ENCODE measurements at regions not wholly inside any gene's neighbourhood (a gene's known extent, or its start where the extent isn't known, plus 50 kb on each side); places are given as distances from the start of the nearest gene placed in this dataset.

GRCh38 chr14:98189511-98189910, 1082.5 kb downstream of the BCL11B start:
- no peak overlapping the region for H3K4me2 ChIP-seq (ENCODE audit: insufficient read depth, low read length)
- dilution Hi-C loops (cut with MboI; ENCODE audit: extremely low pct_ligation_motif_present, low sequenced_read_pairs) (no loop called here), intact Hi-C loops (cut with micrococcal nuclease) (no loop called here)
- H4K20me1 ChIP-seq (replicated peaks; ENCODE audit: control insufficient read depth, extremely low read depth, insufficient read depth, low read length) = no peaks in the 10 kb centered on the region
- BruUV-seq (replicated peaks) = no TSS peak
- no peak overlapping the region for H3K4me3 ChIP-seq (replicated peaks in 1 of 3; ENCODE audit: insufficient read depth in 1 of 3, low read depth in 1 of 3, low read length in 3 of 3)
- H3K9ac ChIP-seq (replicated peaks; ENCODE audit: extremely low read depth, insufficient read depth, low read length) = no peak overlapping the region
- H3K27ac ChIP-seq (ENCODE audit: insufficient read depth, low read depth, low read length) = no peak overlapping the region
- H3K36me3 ChIP-seq (ENCODE audit: control insufficient read depth in 2 of 2, extremely low read depth in 1 of 2, insufficient read depth in 2 of 2, low read length in 2 of 2) = no peaks in the 10 kb centered on the region
- H2AFZ ChIP-seq (ENCODE audit: low read depth, low read length) = no peak overlapping the region
- TF ChIP-seq MAX (IDR thresholded peaks at IDR 0.05; ENCODE audit: insufficient read depth, insufficient read length) (no peak), FOS (IDR thresholded peaks at IDR 0.05; ENCODE audit: borderline replicate concordance, insufficient read depth, low read length) (no peak), EZH2 (IDR thresholded peaks at IDR 0.05; ENCODE audit: borderline replicate concordance, low read depth, low read length, severe bottlenecking) (no peak), GATA2 (IDR thresholded peaks at IDR 0.05; ENCODE audit: insufficient read depth, insufficient read length, low read depth, low read length) (no peak), MYC (IDR thresholded peaks at IDR 0.05; ENCODE audit: low read depth, low read length) (no peak), JUN (IDR thresholded peaks at IDR 0.05; ENCODE audit: borderline replicate concordance, insufficient read depth, insufficient read length, low read depth) (no peak), POLR2A (IDR thresholded peaks at IDR 0.05; ENCODE audit: low read depth, low read length) (no peak), POLR2AphosphoS5 (IDR thresholded peaks at IDR 0.05; ENCODE audit: insufficient read depth, low read depth, low read length) (no peak)
- TF ChIP-seq, protein P1, sequence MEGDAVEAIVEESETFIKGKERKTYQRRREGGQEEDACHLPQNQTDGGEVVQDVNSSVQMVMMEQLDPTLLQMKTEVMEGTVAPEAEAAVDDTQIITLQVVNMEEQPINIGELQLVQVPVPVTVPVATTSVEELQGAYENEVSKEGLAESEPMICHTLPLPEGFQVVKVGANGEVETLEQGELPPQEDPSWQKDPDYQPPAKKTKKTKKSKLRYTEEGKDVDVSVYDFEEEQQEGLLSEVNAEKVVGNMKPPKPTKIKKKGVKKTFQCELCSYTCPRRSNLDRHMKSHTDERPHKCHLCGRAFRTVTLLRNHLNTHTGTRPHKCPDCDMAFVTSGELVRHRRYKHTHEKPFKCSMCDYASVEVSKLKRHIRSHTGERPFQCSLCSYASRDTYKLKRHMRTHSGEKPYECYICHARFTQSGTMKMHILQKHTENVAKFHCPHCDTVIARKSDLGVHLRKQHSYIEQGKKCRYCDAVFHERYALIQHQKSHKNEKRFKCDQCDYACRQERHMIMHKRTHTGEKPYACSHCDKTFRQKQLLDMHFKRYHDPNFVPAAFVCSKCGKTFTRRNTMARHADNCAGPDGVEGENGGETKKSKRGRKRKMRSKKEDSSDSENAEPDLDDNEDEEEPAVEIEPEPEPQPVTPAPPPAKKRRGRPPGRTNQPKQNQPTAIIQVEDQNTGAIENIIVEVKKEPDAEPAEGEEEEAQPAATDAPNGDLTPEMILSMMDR (IDR thresholded peaks at IDR 0.05; ENCODE audit: extremely low read depth in 1 of 2, insufficient read depth in 1 of 2, low read depth in 1 of 2, low read length in 2 of 2) = no peak
- H3K9me3 ChIP-seq (replicated peaks; ENCODE audit: control insufficient read depth, insufficient read depth, low read length) = peaks cover 9% of the 10 kb centered on the region
- H3K79me2 ChIP-seq (ENCODE audit: control insufficient read depth, insufficient read depth, low read length) = no peaks in the 10 kb centered on the region
- no peak for FAIRE-seq
- ChIA-PET POLR2A (no interaction called here), CTCF (no interaction called here)
- no peaks in the 10 kb centered on the region for H3K27me3 ChIP-seq (ENCODE audit: control insufficient read depth in 2 of 2, insufficient read depth in 2 of 2, low read length in 2 of 2)
- no peaks in the 10 kb centered on the region for H3K9me1 ChIP-seq (replicated peaks; ENCODE audit: control insufficient read depth, extremely low read depth, insufficient read depth, low read length)
- no peaks in the 10 kb centered on the region for H3K4me1 ChIP-seq (ENCODE audit: control insufficient read depth, extremely low read depth, insufficient read depth, low read length)
- no peak for DNase-seq (ENCODE audit: low read depth, low spot score)
